ENCODE measurements at regions not wholly inside any gene's neighbourhood (a gene's known extent, or its start where the extent isn't known, plus 50 kb on each side); places are given as distances from the start of the nearest gene placed in this dataset.
A peak's percentile ranks its signal among the peaks of the same experiment; 100 is the strongest.

DNA sequence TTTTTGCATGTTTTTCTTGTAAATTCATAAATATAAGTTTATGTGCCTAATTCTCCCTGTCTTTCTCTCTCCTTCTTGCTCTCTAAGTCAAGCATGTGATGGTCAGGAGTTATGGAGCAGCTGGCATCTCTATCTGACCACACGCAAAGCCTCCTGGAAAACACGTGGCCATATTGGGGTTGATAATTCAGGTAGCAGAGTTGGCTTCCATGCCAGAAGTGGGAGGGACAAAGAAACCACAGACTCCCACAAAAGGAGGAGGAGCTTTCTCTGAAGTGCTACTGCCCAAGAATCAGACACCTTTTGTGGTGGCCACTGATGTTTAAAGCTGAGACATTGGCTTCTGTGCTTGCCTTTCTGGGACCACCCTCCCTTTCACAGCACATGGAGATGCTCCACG is 517.6 kb upstream of the TMEM132C start:
- Histone ChIP-seq H3K27ac (ENCODE audit: low read depth, low read length) (no peak overlapping the region), H3K27me3 (ENCODE audit: insufficient read depth, low read length) (no peaks in the 10 kb centered on the region), H3K4me1 (ENCODE audit: insufficient read depth, low read length) (no peaks in the 10 kb centered on the region), H3K79me2 (ENCODE audit: insufficient read depth, low read length) (no peaks in the 10 kb centered on the region), H3K4me2 (ENCODE audit: insufficient read depth, low read length) (no peak overlapping the region), H2AFZ (ENCODE audit: low read length) (no peak overlapping the region), H3K9me3 (ENCODE audit: low read depth, low read length) (no peaks in the 10 kb centered on the region), H4K20me1 (ENCODE audit: insufficient read depth, low read length) (no peaks in the 10 kb centered on the region), H3K4me3 (ENCODE audit: insufficient read depth, low read length) (no peak overlapping the region), H3K36me3 (ENCODE audit: insufficient read depth, low read length) (no peaks in the 10 kb centered on the region)
- TF ChIP-seq CTCF (IDR thresholded peaks at IDR 0.05; ENCODE audit: extremely low read depth, low read depth, low read length), result no peak
- DNase-seq (ENCODE audit: insufficient read length, low spot score, missing footprints), result peak; percentile 22

DNA sequence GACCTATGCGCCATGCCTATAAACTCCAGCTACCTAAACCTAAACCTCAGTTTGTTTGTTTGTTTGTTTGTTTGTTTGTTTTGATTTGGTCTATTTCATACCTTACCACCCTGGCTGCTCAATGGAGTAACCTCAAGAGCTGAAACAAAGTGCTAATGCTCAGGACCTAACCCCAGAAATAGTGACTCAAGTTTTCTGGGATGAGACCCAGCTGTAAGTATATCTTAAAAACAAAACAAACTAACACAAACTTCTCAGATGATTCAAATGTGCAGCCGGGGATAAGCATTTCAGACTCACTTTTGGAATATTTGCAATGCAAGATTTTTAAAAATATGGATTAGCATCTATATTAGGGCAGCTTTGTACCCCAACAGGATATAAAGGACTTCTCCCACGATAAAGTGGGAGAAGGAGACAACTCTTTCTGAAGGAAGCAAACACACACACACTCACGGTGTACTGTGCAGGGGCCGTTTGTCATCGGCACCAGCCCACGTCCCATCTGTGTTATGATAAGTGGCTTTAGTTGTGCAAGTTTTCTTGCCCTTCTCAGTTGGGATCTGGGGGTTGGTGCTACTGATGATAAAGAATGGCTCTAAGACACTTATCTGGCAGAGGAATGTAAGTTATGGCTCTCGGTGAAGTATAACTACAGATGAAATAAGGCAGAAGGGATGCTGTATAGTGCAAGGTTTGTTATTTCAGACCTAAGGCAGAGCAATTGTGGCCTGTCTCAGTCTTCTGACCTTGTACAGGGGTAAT is 516.7 kb upstream of the TMEM132C start:
- no peak overlapping the region for H3K4me2 ChIP-seq (ENCODE audit: insufficient read depth, low read length)
- no peak for DNase-seq (ENCODE audit: insufficient read length, low spot score, missing footprints)
- no peaks in the 10 kb centered on the region for H3K79me2 ChIP-seq (ENCODE audit: insufficient read depth, low read length)
- no peak overlapping the region for H3K4me3 ChIP-seq (ENCODE audit: insufficient read depth, low read length)
- no peaks in the 10 kb centered on the region for H3K36me3 ChIP-seq (ENCODE audit: insufficient read depth, low read length)
- no peak overlapping the region for H2AFZ ChIP-seq (ENCODE audit: low read length)
- no peaks in the 10 kb centered on the region for H3K4me1 ChIP-seq (ENCODE audit: insufficient read depth, low read length)
- H3K9me3 ChIP-seq (ENCODE audit: low read depth, low read length), result no peaks in the 10 kb centered on the region
- no peak overlapping the region for H3K27ac ChIP-seq (ENCODE audit: low read depth, low read length)
- H4K20me1 ChIP-seq (ENCODE audit: insufficient read depth, low read length), result no peaks in the 10 kb centered on the region
- TF ChIP-seq CTCF (IDR thresholded peaks at IDR 0.05; ENCODE audit: extremely low read depth, low read depth, low read length), result no peak
- H3K27me3 ChIP-seq (ENCODE audit: insufficient read depth, low read length), result no peaks in the 10 kb centered on the region

DNA sequence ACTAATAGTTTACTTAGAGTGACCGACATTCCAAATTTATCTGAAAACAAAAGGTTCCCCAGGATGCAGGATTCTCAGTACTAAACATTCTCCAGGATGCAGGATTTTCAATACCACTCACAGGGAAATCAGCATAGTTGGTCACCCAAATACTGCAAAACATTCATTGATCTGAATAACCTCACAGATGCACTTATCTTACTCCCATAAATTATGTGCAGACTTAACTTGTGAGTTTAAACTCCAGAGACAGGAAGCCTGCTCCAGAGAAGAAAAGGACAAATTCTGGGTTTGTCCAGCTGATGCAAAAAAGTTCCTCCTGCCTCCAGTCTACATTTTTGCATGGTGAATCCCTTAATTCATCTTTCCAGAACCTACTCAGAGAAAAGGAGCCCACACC is 514.2 kb upstream of the TMEM132C start:
- H3K79me2 ChIP-seq (ENCODE audit: insufficient read depth, low read length), result no peaks in the 10 kb centered on the region
- DNase-seq (ENCODE audit: insufficient read length, low spot score, missing footprints), result no peak
- no peak overlapping the region for H3K27ac ChIP-seq (ENCODE audit: low read depth, low read length)
- no peak overlapping the region for H3K4me2 ChIP-seq (ENCODE audit: insufficient read depth, low read length)
- no peak for TF ChIP-seq CTCF (IDR thresholded peaks at IDR 0.05; ENCODE audit: extremely low read depth, low read depth, low read length)
- no peaks in the 10 kb centered on the region for H3K27me3 ChIP-seq (ENCODE audit: insufficient read depth, low read length)
- no peaks in the 10 kb centered on the region for H3K36me3 ChIP-seq (ENCODE audit: insufficient read depth, low read length)
- no peaks in the 10 kb centered on the region for H3K9me3 ChIP-seq (ENCODE audit: low read depth, low read length)
- no peaks in the 10 kb centered on the region for H3K4me1 ChIP-seq (ENCODE audit: insufficient read depth, low read length)
- no peak overlapping the region for H2AFZ ChIP-seq (ENCODE audit: low read length)
- no peak overlapping the region for H3K4me3 ChIP-seq (ENCODE audit: insufficient read depth, low read length)
- H4K20me1 ChIP-seq (ENCODE audit: insufficient read depth, low read length), result no peaks in the 10 kb centered on the region

DNA sequence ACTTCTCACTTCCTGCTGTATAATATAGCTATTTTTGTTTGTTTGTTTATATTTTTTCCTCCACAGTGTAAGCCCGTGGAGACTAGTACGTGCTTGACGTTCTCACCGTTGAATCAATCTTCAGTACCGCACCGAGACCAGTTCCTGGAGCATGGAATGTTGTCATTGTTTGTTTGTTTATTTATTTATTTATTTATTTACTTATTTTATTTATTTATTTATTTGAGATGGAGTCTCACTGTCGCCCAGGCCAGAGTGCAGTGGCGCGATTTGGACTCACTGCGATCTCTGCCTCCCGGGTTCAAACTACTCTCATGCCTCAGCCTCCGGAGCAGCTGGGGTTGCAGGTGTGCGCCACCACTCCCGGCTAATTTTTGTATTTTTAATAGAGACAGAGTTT is 506.6 kb upstream of the TMEM132C start:
- Histone ChIP-seq H3K9me3 (ENCODE audit: low read depth, low read length) (no peaks in the 10 kb centered on the region), H4K20me1 (ENCODE audit: insufficient read depth, low read length) (no peaks in the 10 kb centered on the region), H3K4me3 (ENCODE audit: insufficient read depth, low read length) (no peak overlapping the region), H3K27me3 (ENCODE audit: insufficient read depth, low read length) (no peaks in the 10 kb centered on the region), H3K4me1 (ENCODE audit: insufficient read depth, low read length) (no peaks in the 10 kb centered on the region), H3K79me2 (ENCODE audit: insufficient read depth, low read length) (no peaks in the 10 kb centered on the region), H3K4me2 (ENCODE audit: insufficient read depth, low read length) (no peak overlapping the region), H3K27ac (ENCODE audit: low read depth, low read length) (no peak overlapping the region), H3K36me3 (ENCODE audit: insufficient read depth, low read length) (no peaks in the 10 kb centered on the region), H2AFZ (ENCODE audit: low read length) (no peak overlapping the region)
- no peak for DNase-seq (ENCODE audit: insufficient read length, low spot score, missing footprints)
- no peak for TF ChIP-seq CTCF (IDR thresholded peaks at IDR 0.05; ENCODE audit: extremely low read depth, low read depth, low read length)
